ENCODE measurements at regions not wholly inside any gene's neighbourhood (a gene's known extent, or its start where the extent isn't known, plus 50 kb on each side); places are given as distances from the start of the nearest gene placed in this dataset.

- WGBS, 2 donors, result 71 to 79% methylated on average over 8 of the region's 8 CpGs
- no peaks in the 10 kb centered on the region for H3K4me1 ChIP-seq
- H3K4me3 ChIP-seq, result no peak overlapping the region
- DNase-seq, result no peak
- H3K27me3 ChIP-seq, result no peaks in the 10 kb centered on the region
- H3K36me3 ChIP-seq, result no peaks in the 10 kb centered on the region
- H3K27ac ChIP-seq, result no peak overlapping the region
- no peaks in the 10 kb centered on the region for H3K9me3 ChIP-seq
- intact Hi-C loops (cut with DNase I), result no loop called here
- TF ChIP-seq POLR2AphosphoS5 (IDR thresholded peaks at IDR 0.05), result no peak
- TF ChIP-seq CTCF (IDR thresholded peaks at IDR 0.05), result no peak
- TF ChIP-seq EP300 (IDR thresholded peaks at IDR 0.05), result no peak
- no peak for TF ChIP-seq POLR2A (IDR thresholded peaks at IDR 0.05)
Observed at GRCh38 chr16:13305019-13305755, 403.8 kb downstream of the SHISA9 start.

GRCh38 chr16:13306161-13306995, 405.0 kb downstream of the SHISA9 start:
- Histone ChIP-seq H3K9me3 (no peaks in the 10 kb centered on the region), H3K4me3 (no peak overlapping the region), H3K27me3 (no peaks in the 10 kb centered on the region), H3K27ac (no peak overlapping the region), H3K36me3 (no peaks in the 10 kb centered on the region), H3K4me1 (no peaks in the 10 kb centered on the region)
- no peak for TF ChIP-seq CTCF (IDR thresholded peaks at IDR 0.05)
- TF ChIP-seq EP300 (IDR thresholded peaks at IDR 0.05), result no peak
- no peak for TF ChIP-seq POLR2AphosphoS5 (IDR thresholded peaks at IDR 0.05)
- no peak for TF ChIP-seq POLR2A (IDR thresholded peaks at IDR 0.05)
- 36 to 39% methylated on average over 2 of the region's 2 CpGs for WGBS, 2 donors
- intact Hi-C loops (cut with DNase I), result no loop called here
- no peak for DNase-seq

GRCh38 chr16:13307255-13307654, 405.9 kb downstream of the SHISA9 start:
- H3K36me3 ChIP-seq, result no peaks in the 10 kb centered on the region
- H3K9me3 ChIP-seq, result no peaks in the 10 kb centered on the region
- H3K27ac ChIP-seq, result no peak overlapping the region
- no peak overlapping the region for H3K4me3 ChIP-seq
- no peak for TF ChIP-seq POLR2AphosphoS5 (IDR thresholded peaks at IDR 0.05)
- TF ChIP-seq CTCF (IDR thresholded peaks at IDR 0.05), result no peak
- no peak for TF ChIP-seq EP300 (IDR thresholded peaks at IDR 0.05)
- no peak for TF ChIP-seq POLR2A (IDR thresholded peaks at IDR 0.05)
- whole genome bisulfite sequencing, 2 donors, result 40 to 78% methylated on average over 4 of the region's 4 CpGs
- H3K4me1 ChIP-seq, result no peaks in the 10 kb centered on the region
- DNase-seq, result no peak
- no peaks in the 10 kb centered on the region for H3K27me3 ChIP-seq
- intact Hi-C loops (cut with DNase I), result no loop called here

- Histone ChIP-seq H3K27ac (no peak overlapping the region), H3K9me3 (no peaks in the 10 kb centered on the region), H3K27me3 (no peaks in the 10 kb centered on the region), H3K4me1 (no peaks in the 10 kb centered on the region), H3K4me3 (no peak overlapping the region), H3K36me3 (no peaks in the 10 kb centered on the region)
- TF ChIP-seq EP300 (IDR thresholded peaks at IDR 0.05) (no peak), POLR2A (IDR thresholded peaks at IDR 0.05) (no peak), POLR2AphosphoS5 (IDR thresholded peaks at IDR 0.05) (no peak), CTCF (IDR thresholded peaks at IDR 0.05) (no peak)
- WGBS, 2 donors, result 92 to 94% methylated on average over 5 of the region's 5 CpGs
- no peak for DNase-seq
- intact Hi-C loops (cut with DNase I), result no loop called here
Observed at GRCh38 chr16:13307851-13308250, 406.5 kb downstream of the SHISA9 start.

Measured in sigmoid colon (tissue), 6 donors.